NAMALWA (cell line): ENCODE measurements at regions not wholly inside any gene's neighbourhood (a gene's known extent, or its start where the extent isn't known, plus 50 kb on each side); places are given as distances from the start of the nearest gene placed in this dataset.

Source experiments
- DNase-seq: peaks from one replicate; pipeline ENCODE4 v3.0.0-alpha.2; 2015; ENCODE audit warnings: low spot score

DNA sequence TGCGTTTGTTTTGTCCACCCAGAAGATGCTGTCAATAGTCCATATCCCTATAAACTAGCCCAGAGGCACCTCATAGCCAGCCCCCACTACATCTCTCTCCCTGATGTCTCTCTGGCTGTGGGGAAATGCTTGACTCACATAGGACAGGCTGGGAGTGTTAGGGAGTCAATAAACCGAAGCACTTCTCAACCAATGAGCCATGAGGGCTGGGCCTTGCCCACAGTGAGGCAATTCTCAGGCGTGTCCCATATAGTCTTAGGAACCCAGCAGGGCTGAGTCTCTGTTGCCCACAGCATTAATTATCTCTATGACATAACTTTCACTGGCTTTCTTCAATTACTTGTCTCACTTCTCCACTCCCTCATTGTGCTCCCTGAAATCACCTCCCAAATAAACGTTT, 387.3 kb upstream of the CDH11 start:
- no peak for DNase-seq

DNA sequence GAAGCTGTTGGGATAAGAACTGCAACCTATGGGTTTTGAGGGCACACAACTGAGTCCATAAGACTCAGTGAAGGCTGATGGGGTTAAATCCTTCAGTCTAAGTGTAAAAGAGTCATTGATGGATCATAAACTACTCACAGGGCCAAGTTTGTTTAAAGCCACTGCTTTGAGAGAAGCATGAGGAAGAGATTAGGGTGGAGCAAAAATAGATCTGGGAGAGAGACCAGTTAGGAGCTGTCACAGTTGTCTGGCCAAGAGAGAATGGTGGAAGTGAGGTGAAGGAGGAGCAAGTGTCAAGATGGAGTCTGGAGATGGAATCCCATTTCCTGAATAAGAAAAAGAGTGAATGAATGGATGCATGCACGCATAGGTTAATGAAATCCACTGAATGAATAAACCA, 379.1 kb upstream of the CDH11 start:
- no peak for DNase-seq

DNA sequence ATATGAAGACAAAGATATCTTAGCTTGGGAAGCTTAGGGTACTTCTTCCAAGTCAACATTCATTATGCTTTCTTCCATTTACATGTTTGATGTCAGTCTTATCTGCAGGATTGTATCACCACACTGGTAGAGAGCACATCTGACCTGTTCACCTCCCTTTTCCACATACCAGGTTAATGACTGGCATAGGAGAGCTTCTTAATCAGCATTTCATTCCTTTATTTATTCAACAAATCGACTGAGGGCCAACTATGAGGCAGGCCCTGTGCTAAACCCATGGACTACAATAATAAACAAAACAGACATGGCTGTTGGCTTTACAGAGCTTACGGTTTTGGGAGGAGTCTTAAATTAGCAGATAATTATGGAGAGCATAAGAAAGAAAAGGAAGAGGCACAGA, 378.1 kb upstream of the CDH11 start:
- DNase-seq = no peak

DNA sequence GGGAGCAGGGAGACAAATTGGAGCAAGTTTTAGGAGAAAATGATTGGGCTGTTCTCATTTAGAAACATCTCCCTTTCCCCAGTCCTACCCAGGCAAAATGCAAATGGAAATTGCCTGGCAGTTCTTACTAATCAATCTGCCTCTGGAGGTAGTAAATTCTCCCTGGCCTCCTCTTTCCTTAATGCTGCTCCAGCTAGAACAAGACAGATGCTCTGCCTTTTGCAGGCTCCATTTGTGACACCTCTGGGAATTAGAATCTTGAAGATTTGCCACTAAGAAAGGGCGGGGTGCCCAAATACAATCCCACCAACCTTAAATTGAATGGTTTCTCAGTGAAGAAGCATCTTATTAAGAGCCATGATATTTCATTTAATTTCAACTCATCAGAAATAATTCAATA, 377.7 kb upstream of the CDH11 start:
- no peak for DNase-seq

DNA sequence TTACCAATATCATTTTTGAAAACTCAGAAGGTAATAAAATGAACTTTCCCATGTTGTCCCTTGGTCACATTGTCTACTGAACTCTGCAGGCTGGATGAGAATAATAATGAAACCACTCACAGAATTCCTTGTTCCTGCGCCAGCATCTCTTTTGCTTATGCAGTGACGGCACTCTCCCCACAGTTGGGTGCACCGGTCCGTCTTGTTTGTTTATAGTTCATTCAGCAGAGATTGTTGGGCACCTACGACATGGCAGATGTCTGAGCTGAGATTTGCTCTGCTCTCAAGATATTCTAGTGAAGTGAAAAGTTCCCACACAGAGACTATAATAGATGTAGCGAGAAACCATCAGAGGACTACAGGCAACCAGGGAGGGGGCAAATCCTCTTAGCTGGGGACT, 375.7 kb upstream of the CDH11 start:
- no peak for DNase-seq

DNA sequence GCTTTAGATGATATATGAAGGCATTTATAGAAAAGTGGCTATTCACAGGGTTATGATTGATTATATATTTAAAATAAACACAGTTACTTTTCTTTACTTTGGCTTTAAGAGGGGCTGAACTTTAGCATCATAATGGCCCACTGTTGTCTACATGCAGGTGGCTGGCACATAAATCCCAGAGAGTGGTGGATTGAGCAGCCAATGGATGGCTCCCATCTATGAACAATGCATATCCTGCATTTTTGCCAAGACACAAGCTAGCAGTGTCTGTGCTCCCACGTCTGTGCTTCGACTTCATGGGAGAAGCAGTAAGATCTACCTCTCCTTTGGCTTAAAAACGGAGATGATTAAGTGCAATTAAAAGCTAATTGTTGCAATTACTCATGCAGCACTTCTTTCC, 373.2 kb upstream of the CDH11 start:
- DNase-seq = no peak

DNA sequence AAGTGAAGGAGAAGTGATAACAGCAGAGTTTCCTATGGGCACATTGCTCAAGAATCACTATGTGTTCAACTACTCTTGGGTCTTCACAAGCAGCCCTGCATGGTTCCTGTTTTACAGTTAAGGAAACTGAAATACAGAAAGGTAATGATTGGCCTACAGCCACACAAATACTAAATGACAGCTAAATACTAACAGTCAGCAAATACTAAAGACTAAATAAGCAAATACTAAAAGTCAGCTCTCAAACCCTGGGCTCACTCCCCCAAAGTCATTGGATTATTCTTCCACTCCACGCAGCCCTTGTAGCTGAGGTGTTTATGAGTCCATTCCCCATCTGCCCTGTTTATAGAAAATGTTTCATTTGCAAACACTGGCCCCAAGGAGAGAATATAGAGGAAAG, 372.7 kb upstream of the CDH11 start:
- no peak for DNase-seq

DNA sequence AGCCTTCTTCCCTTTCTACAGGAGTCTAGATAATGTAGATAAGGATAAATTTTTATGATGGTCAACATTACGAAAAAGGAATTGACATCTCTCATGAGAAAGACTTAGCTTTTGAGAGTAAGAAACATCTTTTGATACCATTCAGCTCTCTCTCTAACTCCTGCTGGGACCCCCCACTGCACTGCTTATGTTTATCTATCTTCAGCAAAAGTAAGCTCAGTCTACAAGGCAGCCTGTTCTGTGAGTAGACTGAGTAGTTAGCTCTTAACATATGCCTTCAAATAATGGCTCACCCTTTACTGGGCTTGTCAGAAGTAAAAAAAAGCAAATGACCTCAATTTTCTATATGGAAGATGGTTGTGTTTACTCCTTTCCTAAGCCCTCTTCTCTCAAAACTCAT, 372.2 kb upstream of the CDH11 start:
- DNase-seq = no peak

DNA sequence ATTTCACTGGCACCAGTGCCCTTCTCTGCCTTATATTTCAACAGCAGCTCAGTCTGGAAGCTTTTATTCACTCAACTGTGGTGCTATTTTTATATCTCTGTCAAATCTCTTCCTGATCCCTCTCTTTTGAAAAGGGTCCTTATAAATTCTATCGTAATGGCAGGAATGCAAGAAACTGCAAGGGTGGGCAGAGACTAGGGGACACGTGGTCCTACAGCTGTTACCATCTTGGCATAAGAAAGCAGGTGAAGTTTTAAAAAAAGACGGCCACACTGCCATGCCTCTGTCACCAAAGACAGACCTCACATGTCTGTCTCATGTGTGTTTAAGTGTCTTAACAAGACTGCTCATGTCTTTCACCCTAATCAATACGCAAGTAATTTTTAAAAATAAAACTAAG, 368.4 kb upstream of the CDH11 start:
- no peak for DNase-seq

DNA sequence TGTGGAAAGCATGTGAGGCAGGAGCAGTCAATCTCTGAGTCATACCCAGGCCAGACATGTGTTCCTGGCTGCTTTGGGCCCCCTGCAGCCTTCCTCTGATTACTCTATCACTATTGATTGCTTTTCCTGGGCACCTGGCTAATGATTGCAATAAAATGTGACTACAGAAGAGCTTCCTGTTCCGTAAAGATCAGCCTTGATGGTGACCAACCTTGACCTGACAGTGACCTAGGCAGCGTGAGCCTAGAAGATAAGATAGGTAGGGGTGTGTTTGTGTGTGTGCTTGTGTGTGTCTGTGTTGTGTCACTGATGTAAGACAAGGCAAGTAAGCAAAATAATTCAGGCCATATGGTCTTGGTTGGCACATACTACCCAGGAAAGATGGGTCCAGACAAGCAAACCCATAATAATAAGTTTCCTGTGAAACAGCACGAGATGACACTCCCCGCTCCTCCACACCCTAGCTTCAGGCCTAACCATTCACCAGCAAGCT, 367.7 kb upstream of the CDH11 start:
- DNase-seq = no peak

DNA sequence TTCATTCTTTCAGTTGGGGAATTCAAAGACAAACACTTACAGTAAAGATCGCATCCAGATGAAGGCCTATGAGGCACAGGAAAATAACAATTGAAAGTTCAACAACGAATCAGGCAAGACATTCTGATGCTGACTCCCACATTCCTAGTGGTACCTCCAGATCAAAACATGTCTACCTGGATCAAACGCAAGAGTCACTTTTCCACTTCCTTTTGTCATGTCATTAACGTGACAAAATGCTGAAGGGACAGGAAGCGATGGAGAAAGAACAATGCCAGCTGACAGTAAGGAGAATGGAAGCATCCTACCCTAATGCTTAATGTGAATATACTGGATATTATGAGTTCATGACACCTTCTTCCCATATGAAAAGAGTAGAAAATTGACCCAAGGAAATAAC, 365.4 kb upstream of the CDH11 start:
- DNase-seq = no peak

DNA sequence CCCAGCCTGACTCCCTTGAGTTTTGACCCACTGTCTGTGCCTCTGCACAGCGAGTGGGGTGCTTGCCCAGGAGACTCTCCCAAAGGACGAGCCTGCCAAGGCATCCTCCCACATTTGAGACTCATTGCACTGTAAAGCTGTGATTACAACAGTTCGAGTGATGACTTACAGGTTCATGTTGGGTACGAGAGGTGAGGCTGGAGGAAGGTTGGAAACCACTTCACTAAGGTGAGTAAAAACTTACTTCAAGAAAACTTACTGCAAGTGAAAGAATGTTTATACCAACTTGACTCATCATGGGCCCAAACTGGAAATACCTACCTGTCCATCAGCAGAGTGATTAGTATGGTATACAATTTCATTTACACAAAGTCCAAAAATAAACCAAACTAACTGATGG, 360.1 kb upstream of the CDH11 start:
- no peak for DNase-seq

DNA sequence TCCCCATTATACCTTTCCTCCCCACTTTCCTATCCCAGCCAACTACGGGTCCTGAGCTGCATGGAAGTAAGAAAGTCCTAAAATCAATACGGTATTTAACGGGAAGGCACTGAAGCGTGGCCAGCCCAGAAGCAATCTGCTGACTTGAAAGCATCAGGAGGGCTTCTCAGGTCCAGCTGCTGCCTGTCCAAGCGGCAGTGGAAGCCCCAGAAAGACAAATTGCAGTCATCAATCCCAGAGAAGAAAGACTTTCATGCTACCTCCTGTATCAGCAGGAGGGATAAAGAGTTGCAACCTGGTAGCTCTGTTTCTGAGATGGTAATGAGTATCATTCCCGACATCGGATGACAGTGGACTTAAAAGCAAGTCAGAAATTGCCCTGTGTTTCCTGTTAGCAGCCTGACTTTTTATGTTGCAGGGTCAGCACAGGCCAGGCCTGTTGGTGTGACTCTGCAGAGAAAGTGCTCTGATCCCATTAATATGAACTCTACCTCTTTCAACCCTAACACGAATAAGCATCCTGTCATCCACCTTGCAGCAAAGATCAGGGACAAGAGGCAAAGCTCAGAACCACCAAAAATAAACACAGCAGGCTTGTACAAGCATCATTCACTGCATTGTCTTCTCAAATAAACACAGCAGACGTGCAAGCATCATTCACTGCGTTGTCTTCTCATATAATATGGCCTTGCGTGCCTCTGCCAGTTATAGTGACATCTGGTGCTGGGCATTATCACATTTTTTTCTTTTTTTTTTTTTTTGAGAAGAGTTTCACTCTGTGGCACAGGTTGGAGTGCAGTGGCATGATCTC, 358.6 kb upstream of the CDH11 start:
- no peak for DNase-seq

DNA sequence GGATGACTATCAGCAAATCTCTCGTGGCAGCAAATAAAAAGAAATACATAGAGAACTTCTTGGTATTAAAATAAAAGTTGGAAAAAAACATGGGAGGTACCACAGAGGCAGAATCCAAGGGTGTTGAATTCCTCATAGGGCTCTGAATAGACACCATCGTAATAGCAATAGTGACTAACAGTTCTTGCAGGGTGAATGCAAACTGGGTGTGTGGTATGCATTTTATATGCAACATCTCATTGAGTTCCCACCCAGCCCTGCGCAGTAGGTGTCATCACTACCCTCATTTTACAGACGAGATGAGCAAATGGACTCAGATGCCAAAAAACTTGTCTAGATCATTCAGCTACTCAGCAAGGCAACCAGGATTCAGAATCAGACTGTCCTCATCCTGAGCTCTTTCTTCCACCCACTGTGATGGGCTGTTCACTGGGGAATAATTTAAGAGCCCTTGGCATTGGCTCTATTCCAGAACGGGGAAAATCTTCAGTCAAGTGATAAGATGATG, 354.6 kb upstream of the CDH11 start:
- no peak for DNase-seq

DNA sequence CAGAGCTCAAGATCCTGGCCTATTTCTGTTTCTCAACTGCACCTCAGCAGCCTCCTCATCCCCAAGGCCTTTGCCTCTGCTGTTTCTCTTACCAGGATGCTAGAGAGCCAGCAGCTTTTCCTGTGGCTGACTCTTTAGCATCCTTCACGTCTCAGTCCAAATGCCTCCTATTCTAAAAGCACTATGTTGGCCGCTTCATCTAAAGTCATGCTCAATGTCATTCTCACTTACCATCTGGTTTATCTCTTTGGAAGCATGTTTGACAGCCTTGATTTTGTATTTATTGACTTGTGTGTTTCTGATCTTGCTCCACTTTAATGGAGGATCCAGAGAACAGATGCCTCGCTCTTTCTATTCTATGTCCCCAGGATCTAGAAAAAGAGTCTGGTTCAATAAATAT, 351.8 kb upstream of the CDH11 start:
- DNase-seq = no peak

DNA sequence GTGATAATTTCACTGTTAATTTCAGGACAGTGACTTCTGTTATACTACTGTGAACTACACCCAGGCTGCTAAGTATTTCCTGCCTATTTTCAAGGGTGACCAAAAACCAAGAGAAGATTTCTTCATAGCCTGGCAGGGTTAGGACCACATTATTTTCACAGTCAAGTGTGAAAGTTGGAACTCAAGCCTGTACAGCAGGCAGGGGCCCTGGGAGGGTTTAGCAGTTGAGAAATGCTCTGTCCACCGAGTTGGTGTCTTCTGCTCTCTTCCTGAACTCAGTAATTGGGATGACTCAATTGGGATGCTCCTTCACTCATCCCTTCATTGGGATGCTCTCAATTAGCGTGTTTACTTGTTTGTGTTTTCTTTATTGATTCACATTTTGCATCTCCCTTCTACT, 347.3 kb upstream of the CDH11 start:
- no peak for DNase-seq

DNA sequence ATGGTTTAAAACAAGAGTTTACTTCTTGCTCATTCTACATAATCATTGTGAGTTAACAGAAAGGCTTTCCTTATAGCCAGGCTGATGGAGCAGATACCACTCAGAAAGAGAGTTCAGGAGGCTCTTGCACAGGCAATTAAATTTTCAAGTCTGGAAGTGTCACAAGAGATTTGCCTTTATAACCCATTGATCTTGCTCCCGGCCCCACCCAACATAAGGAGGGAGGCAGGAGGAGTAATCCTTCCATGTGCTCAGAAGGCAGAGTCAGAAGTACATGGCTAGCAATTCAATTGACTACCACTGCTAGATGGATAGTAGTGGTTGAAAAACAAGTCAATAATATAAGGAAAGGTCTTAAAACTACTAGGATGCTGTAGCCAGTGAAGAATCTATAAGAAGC, 346.3 kb upstream of the CDH11 start:
- DNase-seq = no peak

DNA sequence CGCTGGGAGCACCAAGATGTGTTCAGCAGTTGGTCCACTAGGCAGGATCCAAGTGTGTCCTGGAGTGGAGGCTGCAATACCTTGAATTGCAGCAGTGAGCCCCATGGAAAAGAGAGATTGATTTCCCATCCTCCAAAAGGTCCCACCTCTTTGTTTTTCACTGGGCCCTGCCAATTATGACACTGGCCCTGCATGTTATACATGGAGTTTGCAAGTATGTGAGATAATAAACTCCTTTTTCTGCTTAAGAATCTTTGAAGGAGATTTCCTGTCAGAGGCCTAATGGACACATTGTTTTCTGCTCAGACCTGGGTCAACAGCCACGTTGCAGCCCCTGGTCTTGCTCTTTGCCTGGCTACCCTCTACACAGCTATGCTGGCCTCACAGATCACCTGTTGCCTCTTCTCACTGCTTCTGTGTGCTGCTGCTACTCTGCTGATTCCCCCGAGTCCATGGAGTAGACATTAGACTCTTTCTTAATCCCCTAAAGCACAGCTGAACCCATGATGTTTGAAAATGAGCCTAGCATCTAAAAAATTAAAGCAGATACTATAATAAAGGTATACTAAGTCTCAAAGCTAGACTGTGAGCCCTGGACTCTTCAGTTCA, 341.9 kb upstream of the CDH11 start:
- DNase-seq = no peak

DNA sequence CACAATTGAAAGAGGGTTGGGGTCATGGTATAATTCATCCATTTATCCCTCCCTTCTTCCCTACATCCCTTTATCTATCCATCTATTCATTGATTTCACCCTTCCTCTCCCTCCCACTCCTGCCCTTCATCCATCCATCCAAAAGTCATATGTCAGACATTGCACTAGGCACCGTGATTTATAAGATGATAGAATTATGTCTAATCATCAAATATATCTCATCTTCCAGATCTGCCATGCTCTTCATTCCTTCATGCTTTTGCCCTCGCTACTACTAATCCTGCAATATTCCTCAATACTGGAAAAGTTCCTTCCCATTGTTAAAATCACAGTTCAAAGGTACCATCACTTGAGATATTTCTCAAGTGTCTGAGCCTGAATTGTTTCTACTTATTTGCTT, 335.2 kb upstream of the CDH11 start:
- DNase-seq = no peak

DNA sequence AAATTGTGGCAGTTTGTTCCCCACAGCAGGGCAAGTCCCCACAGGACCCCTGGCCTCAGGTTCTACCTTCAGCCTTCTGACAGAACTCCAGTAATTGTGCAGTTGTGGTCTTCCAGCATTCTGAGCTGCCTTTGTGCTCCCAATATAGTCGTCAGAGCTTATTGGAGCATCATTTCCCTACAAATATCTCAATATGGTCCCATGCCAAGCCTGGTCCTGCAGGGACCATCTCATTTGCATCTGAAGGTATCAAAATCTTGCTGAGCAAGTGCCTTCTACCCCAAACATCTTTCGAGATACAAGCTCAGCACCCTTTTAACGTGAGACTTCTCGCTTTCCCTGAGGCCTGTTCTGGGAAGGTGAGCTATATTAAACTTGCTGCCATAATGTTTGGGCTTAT, 333.9 kb upstream of the CDH11 start:
- DNase-seq = no peak

DNA sequence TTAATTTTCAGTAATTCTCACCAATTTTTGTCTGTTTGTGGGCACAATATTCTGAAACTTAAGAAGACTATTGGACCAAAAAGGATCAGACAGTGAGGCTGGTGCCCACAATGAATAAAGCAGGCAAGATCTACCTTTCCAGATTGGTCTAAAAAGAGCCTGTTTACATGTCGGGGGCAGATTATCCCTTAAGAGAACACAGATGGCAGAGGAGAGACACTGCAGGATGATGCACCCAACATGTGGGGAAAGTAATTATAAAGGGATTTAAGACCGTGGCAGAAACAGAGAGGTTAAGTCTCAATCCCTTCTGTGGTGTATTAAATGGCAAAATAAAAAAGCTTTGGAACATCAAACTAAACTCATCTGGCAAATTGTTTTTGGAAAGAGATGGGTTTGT, 331.8 kb upstream of the CDH11 start:
- no peak for DNase-seq

DNA sequence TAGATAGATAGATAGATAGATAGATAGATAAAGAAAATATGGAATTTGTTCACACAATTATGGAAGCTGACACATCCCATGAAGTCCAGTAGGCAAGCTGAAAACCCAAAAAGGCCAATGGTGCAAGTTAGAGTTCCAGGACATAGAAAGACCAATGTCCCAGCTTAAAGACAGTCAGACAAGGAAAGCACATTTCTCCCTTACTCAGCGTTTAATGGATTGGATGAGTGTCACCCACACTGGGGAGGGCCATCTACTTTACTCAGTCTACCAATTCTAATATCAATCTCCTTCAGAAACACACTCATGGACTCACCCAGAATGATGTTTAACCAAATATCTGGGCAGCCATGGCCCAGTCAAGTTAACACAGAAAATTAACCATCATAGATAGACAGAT, 327.7 kb upstream of the CDH11 start:
- no peak for DNase-seq

DNA sequence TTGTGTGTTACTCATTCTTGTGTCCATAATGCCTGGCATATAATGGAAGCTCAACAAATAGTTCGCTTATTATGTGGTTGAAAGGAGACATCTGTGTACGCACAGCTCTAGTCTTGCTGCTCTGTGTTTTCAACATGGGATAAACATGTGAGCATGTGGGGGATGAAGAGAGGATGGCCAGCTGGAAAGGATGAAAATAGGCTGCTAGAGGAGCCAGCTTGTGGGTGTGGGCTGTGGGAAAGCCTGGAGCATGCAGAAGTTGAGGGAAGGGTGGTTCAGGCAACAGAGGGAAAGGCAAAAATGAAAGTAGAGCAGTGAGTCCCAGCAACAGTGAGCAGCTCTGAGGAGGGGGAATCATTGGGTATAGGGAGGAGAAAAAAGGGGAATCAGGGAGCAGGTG, 324.6 kb upstream of the CDH11 start:
- no peak for DNase-seq
